Lung (tissue), 11 donors: ENCODE measurements at regions not wholly inside any gene's neighbourhood (a gene's known extent, or its start where the extent isn't known, plus 50 kb on each side); places are given as distances from the start of the nearest gene placed in this dataset.

Experiments
- ATAC-seq: fragments of 200-7000 bp; cut with Tn5 transposase; one replicate; pipeline ENCODE4 v1.9.1; 2020; ENCODE audit warnings: moderate number of reproducible peaks; ENCODE audit not compliant: insufficient read depth, low FRiP score
- DNase-seq, 3 donors: peaks; one replicate each; pipeline ENCODE4 v3.0.0-alpha.2; 2013 to 2017
- H3K27ac ChIP-seq, 2 donors: one replicate each; pipeline ENCODE4 v1.5.1; 2013; ENCODE audit warnings: mild to moderate bottlenecking in 2 of 2, moderate library complexity in 2 of 2, control low read depth in 1 of 2, inconsistent platforms in 1 of 2, low read depth in 1 of 2, low read length in 1 of 2
- H3K27me3 ChIP-seq, 3 donors: one replicate each; pipeline ENCODE4 v1.5.1; 2013; ENCODE audit warnings: low read length in 2 of 3; ENCODE audit not compliant: control insufficient read depth in 3 of 3, insufficient read depth in 3 of 3
- H3K36me3 ChIP-seq, 4 donors: one replicate each; pipeline ENCODE4 v1.5.1; 2013; ENCODE audit warnings: low read length in 4 of 4, mild to moderate bottlenecking in 1 of 4, moderate library complexity in 1 of 4; ENCODE audit not compliant: control insufficient read depth in 4 of 4, insufficient read depth in 4 of 4
- H3K4me1 ChIP-seq, 5 donors: one replicate each; pipeline ENCODE4 v1.5.1; 2013; ENCODE audit warnings: low read length in 5 of 5, mild to moderate bottlenecking in 2 of 5, moderate library complexity in 1 of 5; ENCODE audit not compliant: control insufficient read depth in 5 of 5, insufficient read depth in 5 of 5
- H3K4me3 ChIP-seq: one replicate; pipeline ENCODE4 v1.5.1; 2013; ENCODE audit warnings: mild to moderate bottlenecking, control low read depth, moderate library complexity
- H3K9ac ChIP-seq, 2 donors: one replicate each; pipeline ENCODE4 v1.5.1; 2013; ENCODE audit warnings: low read length in 2 of 2, control low read depth in 1 of 2; ENCODE audit not compliant: insufficient read depth in 1 of 2
- H3K9me3 ChIP-seq, 4 donors: one replicate each; pipeline ENCODE4 v1.5.1; 2013; ENCODE audit warnings: low read length in 3 of 4, mild to moderate bottlenecking in 1 of 4, moderate library complexity in 1 of 4; ENCODE audit not compliant: control insufficient read depth in 4 of 4, insufficient read depth in 3 of 4
- WGBS, 2 donors: extraction: QIAGEN DNeasy Blood & Tissue Kit; methylation state at CpG; one replicate each; pipeline ENCODE4 v1.1.7; 2013; 5-methylcytosine and 5-hydroxymethylcytosine counted together
- TF ChIP-seq, protein P1 (sequence below): IDR thresholded peaks from 2 replicates; pipeline ENCODE4 v1.5.1; 2012; ENCODE audit warnings: mild to moderate bottlenecking; ENCODE audit errors: control extremely low read depth, extremely low read depth
- donor health status: control.
- donor health status: control.
- donor health status: Bipolar disorder and iron deficiency.
- donor health status: healthy.
- donor health status: DM: yes; HTN: yes; CAD: no.

DNA sequence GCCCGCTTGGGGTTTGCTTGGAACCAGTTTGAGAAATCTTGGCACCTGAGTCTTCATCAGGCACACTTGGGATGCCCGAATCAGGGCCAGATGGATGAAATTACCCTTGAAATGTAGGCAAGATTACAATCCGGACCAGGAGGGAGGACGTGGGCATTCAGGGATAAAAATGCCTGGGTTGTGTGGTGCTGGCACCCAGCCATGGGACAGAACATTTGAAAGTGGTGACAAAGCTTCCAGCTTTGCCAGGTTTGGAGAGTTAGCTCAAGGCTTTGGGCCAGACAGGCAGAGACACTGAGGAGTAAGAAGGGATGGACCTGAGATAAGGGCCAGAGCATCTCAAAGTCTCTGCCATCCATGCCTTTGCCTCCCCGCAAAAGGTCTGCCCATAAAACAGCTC, 182.2 kb downstream of the TTC32 start:
- no peak for DNase-seq
- TF ChIP-seq, protein P1, sequence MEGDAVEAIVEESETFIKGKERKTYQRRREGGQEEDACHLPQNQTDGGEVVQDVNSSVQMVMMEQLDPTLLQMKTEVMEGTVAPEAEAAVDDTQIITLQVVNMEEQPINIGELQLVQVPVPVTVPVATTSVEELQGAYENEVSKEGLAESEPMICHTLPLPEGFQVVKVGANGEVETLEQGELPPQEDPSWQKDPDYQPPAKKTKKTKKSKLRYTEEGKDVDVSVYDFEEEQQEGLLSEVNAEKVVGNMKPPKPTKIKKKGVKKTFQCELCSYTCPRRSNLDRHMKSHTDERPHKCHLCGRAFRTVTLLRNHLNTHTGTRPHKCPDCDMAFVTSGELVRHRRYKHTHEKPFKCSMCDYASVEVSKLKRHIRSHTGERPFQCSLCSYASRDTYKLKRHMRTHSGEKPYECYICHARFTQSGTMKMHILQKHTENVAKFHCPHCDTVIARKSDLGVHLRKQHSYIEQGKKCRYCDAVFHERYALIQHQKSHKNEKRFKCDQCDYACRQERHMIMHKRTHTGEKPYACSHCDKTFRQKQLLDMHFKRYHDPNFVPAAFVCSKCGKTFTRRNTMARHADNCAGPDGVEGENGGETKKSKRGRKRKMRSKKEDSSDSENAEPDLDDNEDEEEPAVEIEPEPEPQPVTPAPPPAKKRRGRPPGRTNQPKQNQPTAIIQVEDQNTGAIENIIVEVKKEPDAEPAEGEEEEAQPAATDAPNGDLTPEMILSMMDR: no peak
- no peaks in the 10 kb centered on the region for H3K36me3 ChIP-seq
- ATAC-seq: no peak
- H3K27me3 ChIP-seq: no peaks in the 10 kb centered on the region
- peaks cover 0 to 2% (median 0%) of the 10 kb centered on the region in 4 donors for H3K9me3 ChIP-seq
- WGBS, 2 donors: 90 to 91% methylated on average over 5 of the region's 5 CpGs
- no peak overlapping the region for H3K9ac ChIP-seq
- no peak overlapping the region for H3K27ac ChIP-seq
- no peak overlapping the region for H3K4me3 ChIP-seq
- H3K4me1 ChIP-seq: peaks cover 0 to 6% (median 0%) of the 10 kb centered on the region in 5 donors

DNA sequence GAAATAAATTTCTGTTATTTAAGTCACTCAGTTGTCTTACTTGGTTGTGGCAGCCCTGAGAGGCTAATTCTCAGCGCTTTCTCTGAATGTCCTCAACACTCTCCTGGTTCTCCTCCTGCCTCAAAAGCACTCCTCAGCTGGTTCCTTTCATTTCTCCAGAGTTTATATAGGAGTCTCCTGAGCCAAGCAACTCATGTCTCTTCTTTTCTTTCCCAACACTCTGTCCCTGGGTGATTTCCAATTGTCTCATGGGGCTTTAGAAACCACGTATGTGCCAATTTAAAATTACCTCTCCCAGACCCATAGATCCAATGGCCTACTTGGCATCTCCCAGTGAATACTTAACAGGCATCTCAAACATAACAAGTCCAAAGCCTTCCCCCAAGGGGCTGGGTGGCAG, 184.3 kb downstream of the TTC32 start:
- H3K27ac ChIP-seq: no peak overlapping the region
- no peaks in the 10 kb centered on the region for H3K36me3 ChIP-seq
- H3K4me3 ChIP-seq: no peak overlapping the region
- H3K27me3 ChIP-seq: no peaks in the 10 kb centered on the region
- peaks cover 0 to 2% (median 0%) of the 10 kb centered on the region in 4 donors for H3K9me3 ChIP-seq
- TF ChIP-seq, protein P1: no peak
- DNase-seq: peak in 1 of 3 donors; percentile 26
- no peak for ATAC-seq
- WGBS, 2 donors: 88 to 90% methylated on average over 2 of the region's 2 CpGs
- H3K9ac ChIP-seq: no peak overlapping the region
- H3K4me1 ChIP-seq: no peaks in the 10 kb centered on the region

DNA sequence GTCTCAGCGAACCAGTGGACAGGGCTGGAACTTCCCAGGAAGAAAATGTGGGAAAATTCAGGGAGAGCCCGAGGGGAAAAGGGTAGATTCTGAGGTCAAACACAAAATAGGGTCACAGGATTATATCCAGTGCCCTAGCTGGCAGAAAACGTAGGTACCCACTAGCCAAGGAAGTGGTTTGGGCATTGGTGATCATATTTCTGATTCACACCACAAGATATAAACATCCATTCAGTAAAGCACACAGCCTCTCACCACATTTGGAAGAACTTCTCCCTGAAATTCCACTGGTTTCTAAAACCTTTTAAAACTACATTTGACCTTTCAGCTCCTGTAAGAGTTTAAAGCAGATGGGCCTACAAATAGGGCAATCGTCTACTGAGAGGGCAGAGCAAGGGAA, 186.9 kb downstream of the TTC32 start:
- H3K9ac ChIP-seq: no peak overlapping the region
- no peaks in the 10 kb centered on the region for H3K36me3 ChIP-seq
- 81 to 82% methylated on average over 4 of the region's 4 CpGs for WGBS, 2 donors
- H3K4me1 ChIP-seq: peaks cover 0 to 2% (median 0%) of the 10 kb centered on the region in 5 donors
- no peak overlapping the region for H3K27ac ChIP-seq
- H3K27me3 ChIP-seq: no peaks in the 10 kb centered on the region
- no peaks in the 10 kb centered on the region for H3K9me3 ChIP-seq
- no peak for ATAC-seq
- TF ChIP-seq, protein P1: no peak
- DNase-seq: no peak
- H3K4me3 ChIP-seq: no peak overlapping the region

DNA sequence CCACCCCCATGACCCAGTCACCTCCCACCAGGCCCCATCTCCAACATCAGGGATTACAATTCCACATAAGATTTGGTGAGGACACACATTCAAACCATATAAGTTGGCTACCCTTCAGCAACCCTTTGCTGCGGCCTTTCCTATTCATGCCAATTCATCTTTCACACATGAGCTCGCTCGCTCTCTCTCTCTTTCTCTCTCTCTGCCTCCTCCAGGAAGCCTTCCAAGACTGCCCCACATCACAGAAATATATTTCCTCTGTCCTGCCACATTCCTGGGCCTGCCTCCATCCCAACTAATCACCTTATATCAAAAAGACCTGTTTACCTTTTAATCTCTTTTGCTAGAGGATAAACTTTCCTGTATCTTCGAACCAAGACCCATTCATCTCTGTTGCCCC, 188.9 kb downstream of the TTC32 start:
- Histone ChIP-seq H3K4me1 (peaks cover 0 to 2% (median 0%) of the 10 kb centered on the region in 5 donors), H3K27me3 (no peaks in the 10 kb centered on the region), H3K36me3 (no peaks in the 10 kb centered on the region), H3K4me3 (no peak overlapping the region), H3K9ac (no peak overlapping the region), H3K9me3 (no peaks in the 10 kb centered on the region), H3K27ac (no peak overlapping the region)
- TF ChIP-seq, protein P1: no peak
- ATAC-seq (no peak), DNase-seq (no peak)
- 95% methylated on average over 4 of the region's 4 CpGs for WGBS, 2 donors
